SK-N-SH treated with all-trans-retinoic acid at 6 μM for 48 hours (cell line): ENCODE measurements at regions not wholly inside any gene's neighbourhood (a gene's known extent, or its start where the extent isn't known, plus 50 kb on each side); places are given as distances from the start of the nearest gene placed in this dataset.

ENCODE experiments used
- CSDC2 ChIP-seq: fragments of 250-450 bp; sonication (Bioruptor Pico); IDR thresholded peaks from 2 replicates; pipeline ENCODE4 v1.5.0; 2020; ENCODE audit warnings: mild to moderate bottlenecking, moderate library complexity
- ESRRG ChIP-seq: fragments of 250-450 bp; sonication (Bioruptor Pico); IDR thresholded peaks from 2 replicates; pipeline ENCODE4 v1.6.1; 2021; ENCODE audit warnings: mild to moderate bottlenecking
- PPARA ChIP-seq: fragments of 250-450 bp; sonication (Bioruptor Pico); IDR thresholded peaks from 2 replicates; pipeline ENCODE4 v1.5.0; 2020; ENCODE audit warnings: mild to moderate bottlenecking, borderline replicate concordance
- RARB ChIP-seq: fragments of 250-450 bp; sonication (Bioruptor Pico); IDR thresholded peaks from 2 replicates; pipeline ENCODE4 v1.8.0; 2021; ENCODE audit warnings: mild to moderate bottlenecking, moderate library complexity
- TOX ChIP-seq: fragments of 250-450 bp; sonication (Bioruptor Pico); IDR thresholded peaks from 2 replicates; pipeline ENCODE4 v1.8.0; 2021; ENCODE audit warnings: mild to moderate bottlenecking, moderate library complexity, borderline replicate concordance
- ZC3H10 ChIP-seq: fragments of 250-450 bp; sonication (Bioruptor Pico); IDR thresholded peaks from 2 replicates; pipeline ENCODE4 v1.5.1; 2021; ENCODE audit warnings: mild to moderate bottlenecking, moderate library complexity
- TF ChIP-seq, protein P1 (sequence below): fragments of 250-450 bp; sonication (Bioruptor Pico); IDR thresholded peaks from 2 replicates; pipeline ENCODE4 v1.8.0; 2020; ENCODE audit warnings: mild to moderate bottlenecking, moderate library complexity, borderline replicate concordance

DNA sequence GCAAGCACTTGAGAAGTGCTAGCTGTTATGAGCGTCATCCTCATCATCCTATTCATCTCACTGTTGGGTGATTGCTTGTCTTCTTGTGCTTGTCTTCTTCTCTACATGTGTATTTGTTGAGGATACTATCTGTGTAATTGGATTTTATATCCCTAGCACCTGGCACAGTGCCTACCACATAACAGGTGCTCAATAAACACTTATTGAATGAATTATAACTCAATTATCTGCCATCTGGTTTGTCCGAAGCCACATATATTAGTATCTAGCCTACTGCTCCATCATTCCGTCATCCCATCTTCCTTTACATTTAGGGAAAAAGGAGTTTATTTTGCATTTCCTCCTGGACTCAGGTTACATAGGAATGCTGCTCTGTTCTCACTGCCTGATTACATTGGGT is 330.4 kb upstream of the ETAA1 start:
- TF ChIP-seq RARB (CRISPR knock-in tag) (no peak), ZC3H10 (CRISPR knock-in tag) (no peak), PPARA (CRISPR knock-in tag) (no peak), TOX (CRISPR knock-in tag) (no peak), CSDC2 (no peak), ESRRG (no peak)
- TF ChIP-seq, protein P1, sequence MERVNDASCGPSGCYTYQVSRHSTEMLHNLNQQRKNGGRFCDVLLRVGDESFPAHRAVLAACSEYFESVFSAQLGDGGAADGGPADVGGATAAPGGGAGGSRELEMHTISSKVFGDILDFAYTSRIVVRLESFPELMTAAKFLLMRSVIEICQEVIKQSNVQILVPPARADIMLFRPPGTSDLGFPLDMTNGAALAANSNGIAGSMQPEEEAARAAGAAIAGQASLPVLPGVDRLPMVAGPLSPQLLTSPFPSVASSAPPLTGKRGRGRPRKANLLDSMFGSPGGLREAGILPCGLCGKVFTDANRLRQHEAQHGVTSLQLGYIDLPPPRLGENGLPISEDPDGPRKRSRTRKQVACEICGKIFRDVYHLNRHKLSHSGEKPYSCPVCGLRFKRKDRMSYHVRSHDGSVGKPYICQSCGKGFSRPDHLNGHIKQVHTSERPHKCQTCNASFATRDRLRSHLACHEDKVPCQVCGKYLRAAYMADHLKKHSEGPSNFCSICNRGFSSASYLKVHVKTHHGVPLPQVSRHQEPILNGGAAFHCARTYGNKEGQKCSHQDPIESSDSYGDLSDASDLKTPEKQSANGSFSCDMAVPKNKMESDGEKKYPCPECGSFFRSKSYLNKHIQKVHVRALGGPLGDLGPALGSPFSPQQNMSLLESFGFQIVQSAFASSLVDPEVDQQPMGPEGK (CRISPR knock-in tag): no peak
